ENCODE measurements at regions not wholly inside any gene's neighbourhood (a gene's known extent, or its start where the extent isn't known, plus 50 kb on each side); places are given as distances from the start of the nearest gene placed in this dataset.

GRCh38 chr1:232462213-232462612, 167.7 kb downstream of the SIPA1L2 start:
- peaks cover 17% of the 10 kb centered on the region for H3K36me3 ChIP-seq

GRCh38 chr1:232459826-232460225, 170.1 kb downstream of the SIPA1L2 start:
- 52% methylated on average over 3 of the region's 3 CpGs for WGBS
- peaks cover 4% of the 10 kb centered on the region for H3K36me3 ChIP-seq

More at GRCh38 chr1:232462213-232462612, 167.7 kb downstream of the SIPA1L2 start:
- H3K27me3 ChIP-seq, result no peaks in the 10 kb centered on the region
- H3K4me3 ChIP-seq, result no peak overlapping the region
- no peak overlapping the region for H3K27ac ChIP-seq
- no peak for DNase-seq (ENCODE audit: low spot score in 2 of 2)
- TF ChIP-seq EP300 (IDR thresholded peaks at IDR 0.05) (no peak), POLR2A (IDR thresholded peaks at IDR 0.05) (no peak)
- WGBS, result 76% methylated on average over 4 of the region's 4 CpGs
- no peaks in the 10 kb centered on the region for H3K4me1 ChIP-seq
- H3K9me3 ChIP-seq, result no peaks in the 10 kb centered on the region

DNA sequence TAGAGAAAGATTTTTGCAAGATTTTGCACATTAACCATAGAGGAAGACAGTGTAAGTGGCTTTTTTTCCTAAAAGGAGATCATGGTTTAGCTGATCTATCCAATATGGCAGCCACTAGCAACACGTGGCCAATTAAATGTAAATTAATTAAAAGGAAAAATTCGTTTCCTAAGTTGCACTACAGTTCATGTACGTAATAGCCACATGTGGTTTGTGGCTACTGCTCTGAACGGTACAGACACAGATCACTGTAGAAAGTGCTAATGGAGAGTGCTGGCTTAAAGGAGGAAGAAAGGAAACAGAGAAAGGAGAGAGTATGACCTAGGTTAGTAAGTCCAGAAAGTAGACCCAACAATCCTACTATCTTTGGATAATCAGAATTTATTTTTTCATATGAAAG, 170.8 kb downstream of the SIPA1L2 start:
- no peak overlapping the region for H3K27ac ChIP-seq
- WGBS, result 77% methylated on average over 4 of the region's 4 CpGs

More at GRCh38 chr1:232459826-232460225, 170.1 kb downstream of the SIPA1L2 start:
- Histone ChIP-seq H3K27me3 (no peaks in the 10 kb centered on the region), H3K4me1 (no peaks in the 10 kb centered on the region), H3K9me3 (no peaks in the 10 kb centered on the region), H3K4me3 (no peak overlapping the region), H3K27ac (no peak overlapping the region)
- DNase-seq (ENCODE audit: low spot score in 2 of 2), result no peak
- no peak for TF ChIP-seq POLR2AphosphoS5 (IDR thresholded peaks at IDR 0.05)
- TF ChIP-seq POLR2A (IDR thresholded peaks at IDR 0.05), result no peak
- no peak for TF ChIP-seq EP300 (IDR thresholded peaks at IDR 0.05)
- TF ChIP-seq CTCF (IDR thresholded peaks at IDR 0.05), result no peak

GRCh38 chr1:232457595-232457994, 172.3 kb downstream of the SIPA1L2 start:
- H3K9me3 ChIP-seq, result no peaks in the 10 kb centered on the region
- WGBS, result 82% methylated on average over 3 of the region's 3 CpGs
- no peak for DNase-seq (ENCODE audit: low spot score in 2 of 2)
- H3K4me3 ChIP-seq, result no peak overlapping the region
- no peak overlapping the region for H3K27ac ChIP-seq
- TF ChIP-seq EP300 (IDR thresholded peaks at IDR 0.05) (no peak), CTCF (IDR thresholded peaks at IDR 0.05) (no peak)
- no peaks in the 10 kb centered on the region for H3K4me1 ChIP-seq
- H3K27me3 ChIP-seq, result no peaks in the 10 kb centered on the region
- peaks cover 3% of the 10 kb centered on the region for H3K36me3 ChIP-seq

More for the DNA sequence above, 170.8 kb downstream of the SIPA1L2 start:
- Histone ChIP-seq H3K27me3 (no peaks in the 10 kb centered on the region), H3K4me1 (no peaks in the 10 kb centered on the region), H3K9me3 (no peaks in the 10 kb centered on the region), H3K4me3 (no peak overlapping the region), H3K36me3 (peaks cover 3% of the 10 kb centered on the region)
- TF ChIP-seq CTCF (IDR thresholded peaks at IDR 0.05) (no peak), POLR2AphosphoS5 (IDR thresholded peaks at IDR 0.05) (no peak), EP300 (IDR thresholded peaks at IDR 0.05) (no peak), POLR2A (IDR thresholded peaks at IDR 0.05) (no peak)
- DNase-seq (ENCODE audit: low spot score in 2 of 2), result no peak

GRCh38 chr1:232456714-232457113, 173.2 kb downstream of the SIPA1L2 start:
- WGBS, result 91% methylated on average over 2 of the region's 2 CpGs
- peaks cover 1% of the 10 kb centered on the region for H3K36me3 ChIP-seq
- H3K4me3 ChIP-seq, result no peak overlapping the region
- H3K27me3 ChIP-seq, result no peaks in the 10 kb centered on the region
- H3K27ac ChIP-seq, result no peak overlapping the region
- H3K4me1 ChIP-seq, result no peaks in the 10 kb centered on the region
- H3K9me3 ChIP-seq, result no peaks in the 10 kb centered on the region
- no peak for DNase-seq (ENCODE audit: low spot score in 2 of 2)
- no peak for TF ChIP-seq CTCF (IDR thresholded peaks at IDR 0.05)
- TF ChIP-seq POLR2AphosphoS5 (IDR thresholded peaks at IDR 0.05), result no peak
- TF ChIP-seq EP300 (IDR thresholded peaks at IDR 0.05), result no peak
- TF ChIP-seq POLR2A (IDR thresholded peaks at IDR 0.05), result no peak

DNA sequence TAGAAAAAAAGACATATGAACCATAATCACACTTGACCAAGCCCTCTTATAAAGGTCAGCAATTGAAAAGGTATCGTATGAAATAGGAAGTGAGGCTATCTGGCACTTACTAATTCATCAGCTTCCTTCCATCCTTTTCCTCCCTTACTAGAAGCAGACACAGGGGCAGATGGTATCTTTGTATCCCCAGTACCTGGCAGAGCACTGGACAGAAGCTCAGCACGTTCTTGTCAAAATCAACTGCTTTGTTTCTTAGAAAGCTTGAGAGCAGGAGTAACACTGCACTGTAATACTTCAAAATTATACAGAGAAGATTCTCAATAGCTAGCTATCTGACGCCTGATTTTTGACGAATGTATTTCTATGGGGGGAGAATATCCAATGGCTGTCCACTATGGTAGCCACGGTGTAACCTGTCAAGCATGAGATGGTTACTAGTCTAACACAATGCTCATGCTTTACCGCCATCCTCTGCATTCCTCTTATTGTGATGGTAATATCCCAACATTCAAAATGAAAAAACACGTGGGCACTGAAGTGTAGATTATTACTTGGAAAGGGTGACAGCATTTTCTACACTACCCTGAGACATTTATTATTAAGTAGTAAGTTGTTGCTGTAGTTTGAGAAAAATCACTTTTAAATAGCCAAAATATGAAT, 175.6 kb downstream of the SIPA1L2 start:
- no peak overlapping the region for H3K27ac ChIP-seq
- no peaks in the 10 kb centered on the region for H3K36me3 ChIP-seq
- no peaks in the 10 kb centered on the region for H3K9me3 ChIP-seq
- WGBS, result 82% methylated on average over 7 of the region's 7 CpGs
- H3K4me1 ChIP-seq, result no peaks in the 10 kb centered on the region
- no peak overlapping the region for H3K4me3 ChIP-seq
- H3K27me3 ChIP-seq, result no peaks in the 10 kb centered on the region
- DNase-seq (ENCODE audit: low spot score in 2 of 2), result no peak
- no peak for TF ChIP-seq POLR2AphosphoS5 (IDR thresholded peaks at IDR 0.05)
- TF ChIP-seq EP300 (IDR thresholded peaks at IDR 0.05), result no peak
- no peak for TF ChIP-seq CTCF (IDR thresholded peaks at IDR 0.05)
- TF ChIP-seq POLR2A (IDR thresholded peaks at IDR 0.05), result no peak
